Transverse colon (tissue), 4 donors: ENCODE measurements at regions not wholly inside any gene's neighbourhood (a gene's known extent, or its start where the extent isn't known, plus 50 kb on each side); places are given as distances from the start of the nearest gene placed in this dataset.

Source experiments
- CTCF ChIP-seq, 5 experiments: fragments of 200-600 bp in 3 of 5; fragments of 450-650 bp in 2 of 5; sonication (generic) in 3 of 5; IDR thresholded peaks; 1 replicate in 2 of 5; 2 replicates in 3 of 5; pipeline ENCODE4 v1.5.1; 2016 to 2017; ENCODE audit warnings: antibody characterized with exemption in 5 of 5, inconsistent platforms in 3 of 5, mild to moderate bottlenecking in 2 of 5, moderate library complexity in 1 of 5
- POLR2A ChIP-seq: fragments of 450-650 bp; IDR thresholded peaks from one replicate; pipeline ENCODE4 v1.6.1; 2016; ENCODE audit warnings: antibody characterized with exemption, mild to moderate bottlenecking, moderate library complexity
- POLR2AphosphoS5 ChIP-seq, 3 donors: sonication (generic); formaldehyde crosslinking; IDR thresholded peaks; one replicate each; pipeline ENCODE4 v1.6.1; 2016; ENCODE audit warnings: antibody characterized with exemption in 3 of 3

GRCh38 chr3:33941804-33942203, 143.4 kb downstream of the PDCD6IP start:
- TF ChIP-seq POLR2A (no peak), CTCF (IDR thresholded peaks at IDR 0.05) (no peak), POLR2AphosphoS5 (IDR thresholded peaks at IDR 0.05) (no peak)
